Femur (tissue), 1 donor: ENCODE measurements at regions not wholly inside any gene's neighbourhood (a gene's known extent, or its start where the extent isn't known, plus 50 kb on each side); places are given as distances from the start of the nearest gene placed in this dataset.
"Not testable (repeated sequence)": the region's sequence is repeated elsewhere in the genome, so short reads cannot be mapped to it uniquely, and the experiment has no call there.

Experiments used
- DNase-seq: peaks from one replicate; pipeline ENCODE4 v3.0.0-alpha.2; 2017

GRCh38 chr1:30164693-30165092 lies 558.7 kb downstream of the MATN1 start:
- DNase-seq = no peak

GRCh38 chr1:30162565-30162964 lies 560.8 kb downstream of the MATN1 start:
- no peak for DNase-seq

GRCh38 chr1:30161953-30162352 lies 561.4 kb downstream of the MATN1 start:
- DNase-seq = no peak

GRCh38 chr1:30160999-30161689 lies 562.2 kb downstream of the MATN1 start:
- DNase-seq = no peak

GRCh38 chr1:30159015-30159414 lies 564.4 kb downstream of the MATN1 start:
- DNase-seq = no peak

- not testable (repeated sequence) for DNase-seq
These were observed 567.7 kb downstream of the MATN1 start for GRCh38 chr1:30155698-30156097.

GRCh38 chr1:30155253-30155652 lies 568.1 kb downstream of the MATN1 start:
- not testable (repeated sequence) for DNase-seq

- DNase-seq = no peak
These were observed 569.5 kb downstream of the MATN1 start for GRCh38 chr1:30153743-30154449.

GRCh38 chr1:30151826-30152225 lies 571.6 kb downstream of the MATN1 start:
- DNase-seq = no peak

- DNase-seq = no peak
These were observed 572.3 kb downstream of the MATN1 start for GRCh38 chr1:30151119-30151518.

- DNase-seq = no peak
These were observed 574.2 kb downstream of the MATN1 start for GRCh38 chr1:30149226-30149625.

GRCh38 chr1:30148676-30149075 lies 574.7 kb downstream of the MATN1 start:
- no peak for DNase-seq

GRCh38 chr1:30147188-30147587 lies 576.2 kb downstream of the MATN1 start:
- no peak for DNase-seq

GRCh38 chr1:30146448-30146847 lies 576.9 kb downstream of the MATN1 start:
- DNase-seq = no peak

GRCh38 chr1:30145723-30146303 lies 577.6 kb downstream of the MATN1 start:
- DNase-seq = no peak

GRCh38 chr1:30144831-30145230 lies 578.6 kb downstream of the MATN1 start:
- no peak for DNase-seq

GRCh38 chr1:30143517-30143916 lies 579.9 kb downstream of the MATN1 start:
- no peak for DNase-seq

- no peak for DNase-seq
These were observed 582.8 kb downstream of the MATN1 start for GRCh38 chr1:30140566-30140965.

GRCh38 chr1:30138891-30139290 lies 584.5 kb downstream of the MATN1 start:
- no peak for DNase-seq

GRCh38 chr1:30137001-30137400 lies 586.4 kb downstream of the MATN1 start:
- DNase-seq = no peak

GRCh38 chr1:30135698-30136097 lies 587.7 kb downstream of the MATN1 start:
- no peak for DNase-seq

GRCh38 chr1:30134466-30135217 lies 588.7 kb downstream of the MATN1 start:
- no peak for DNase-seq

GRCh38 chr1:30133414-30134055 lies 589.9 kb downstream of the MATN1 start:
- DNase-seq = no peak
